ENCODE measurements at regions not wholly inside any gene's neighbourhood (a gene's known extent, or its start where the extent isn't known, plus 50 kb on each side); places are given as distances from the start of the nearest gene placed in this dataset.
A peak's percentile ranks its signal among the peaks of the same experiment; 100 is the strongest.

DNA sequence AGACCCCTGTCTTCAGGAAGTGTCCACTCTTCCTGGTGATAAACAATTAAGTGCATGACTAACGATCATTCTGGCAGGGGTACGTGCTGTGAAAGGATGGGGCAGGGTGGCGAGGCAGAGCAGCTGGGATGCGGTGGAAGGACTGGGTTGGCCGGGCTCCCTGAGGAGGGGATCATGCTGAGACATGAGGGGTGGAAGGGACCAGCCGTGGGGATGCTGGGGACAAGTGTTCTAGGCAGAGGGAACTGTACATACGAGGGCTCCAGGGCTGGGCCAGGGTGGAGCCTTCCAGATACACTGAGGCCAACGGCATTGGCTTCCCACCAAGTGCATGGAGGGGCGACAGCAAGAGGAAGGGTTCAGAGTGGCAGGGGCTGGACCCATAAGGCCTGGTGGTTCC, 65.7 kb upstream of the SIRPA start:
- FAIRE-seq (no peak), DNase-seq (ENCODE audit: low read depth, low spot score) (no peak)
- no peaks in the 10 kb centered on the region for H3K36me3 ChIP-seq (ENCODE audit: control insufficient read depth in 2 of 2, extremely low read depth in 1 of 2, insufficient read depth in 2 of 2, low read length in 2 of 2)
- no peaks in the 10 kb centered on the region for H3K9me1 ChIP-seq (ENCODE audit: control insufficient read depth, extremely low read depth, insufficient read depth, low read length)
- H3K9me3 ChIP-seq (ENCODE audit: control insufficient read depth, low read depth, low read length), result no peaks in the 10 kb centered on the region
- H4K20me1 ChIP-seq (ENCODE audit: control insufficient read depth, extremely low read depth, insufficient read depth, low read length), result no peaks in the 10 kb centered on the region
- H3K27ac ChIP-seq (ENCODE audit: control insufficient read depth, insufficient read depth, low read length), result peak overlapping the region; percentile 93
- H3K4me3 ChIP-seq (ENCODE audit: control insufficient read depth in 2 of 3, extremely low read depth in 1 of 3, insufficient read depth in 2 of 3, low read depth in 1 of 3, low read length in 3 of 3), result no peak overlapping the region
- H2AFZ ChIP-seq (ENCODE audit: control insufficient read depth, low read length), result peak overlapping the region; percentile 41
- no peaks in the 10 kb centered on the region for H3K79me2 ChIP-seq (ENCODE audit: control insufficient read depth, insufficient read depth, low read length)
- no peaks in the 10 kb centered on the region for H3K27me3 ChIP-seq (ENCODE audit: control insufficient read depth, extremely low read depth, insufficient read depth, low read length)
- dilution Hi-C loops (cut with MboI; ENCODE audit: extremely low pct_ligation_motif_present, low sequenced_read_pairs), result no loop called here
- peak overlapping the region; percentile 40 for H3K9ac ChIP-seq (ENCODE audit: control insufficient read depth, extremely low read depth, insufficient read depth, low read length)
- peak overlapping the region; percentile 24 for H3K4me2 ChIP-seq (ENCODE audit: control insufficient read depth, extremely low read depth, insufficient read depth, low read depth, low read length)
- peaks cover 48% of the 10 kb centered on the region for H3K4me1 ChIP-seq (ENCODE audit: control insufficient read depth, extremely low read depth, insufficient read depth, low read length)
- TF ChIP-seq EZH2 (IDR thresholded peaks at IDR 0.05; ENCODE audit: low read length), result no peak
- TF ChIP-seq, protein P1, sequence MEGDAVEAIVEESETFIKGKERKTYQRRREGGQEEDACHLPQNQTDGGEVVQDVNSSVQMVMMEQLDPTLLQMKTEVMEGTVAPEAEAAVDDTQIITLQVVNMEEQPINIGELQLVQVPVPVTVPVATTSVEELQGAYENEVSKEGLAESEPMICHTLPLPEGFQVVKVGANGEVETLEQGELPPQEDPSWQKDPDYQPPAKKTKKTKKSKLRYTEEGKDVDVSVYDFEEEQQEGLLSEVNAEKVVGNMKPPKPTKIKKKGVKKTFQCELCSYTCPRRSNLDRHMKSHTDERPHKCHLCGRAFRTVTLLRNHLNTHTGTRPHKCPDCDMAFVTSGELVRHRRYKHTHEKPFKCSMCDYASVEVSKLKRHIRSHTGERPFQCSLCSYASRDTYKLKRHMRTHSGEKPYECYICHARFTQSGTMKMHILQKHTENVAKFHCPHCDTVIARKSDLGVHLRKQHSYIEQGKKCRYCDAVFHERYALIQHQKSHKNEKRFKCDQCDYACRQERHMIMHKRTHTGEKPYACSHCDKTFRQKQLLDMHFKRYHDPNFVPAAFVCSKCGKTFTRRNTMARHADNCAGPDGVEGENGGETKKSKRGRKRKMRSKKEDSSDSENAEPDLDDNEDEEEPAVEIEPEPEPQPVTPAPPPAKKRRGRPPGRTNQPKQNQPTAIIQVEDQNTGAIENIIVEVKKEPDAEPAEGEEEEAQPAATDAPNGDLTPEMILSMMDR (optimal IDR thresholded peaks at IDR 0.05 in 1 of 3, IDR thresholded peaks at IDR 0.05 in 1 of 3, conservative IDR thresholded peaks at IDR 0.05 in 1 of 3; ENCODE audit: extremely low read depth in 1 of 3, insufficient read depth in 2 of 3, low read length in 3 of 3), result no peak

DNA sequence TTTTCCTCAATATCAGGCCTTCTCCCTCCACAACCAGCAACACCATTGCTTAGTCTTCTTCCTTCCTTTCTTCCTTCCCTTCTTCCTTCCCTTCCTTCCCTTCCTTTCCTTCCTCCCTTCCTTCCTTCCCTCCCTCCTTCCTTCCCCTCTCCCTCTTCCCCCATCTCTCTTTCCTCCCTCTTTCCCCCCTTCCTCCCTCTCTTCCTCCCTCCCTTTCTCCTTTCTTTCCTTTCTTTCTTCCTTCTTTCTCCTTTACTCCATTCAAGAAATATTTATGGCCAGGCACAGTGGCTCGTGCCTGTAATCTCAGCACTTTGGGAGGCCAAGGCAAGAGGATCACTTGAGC, 66.4 kb upstream of the SIRPA start:
- H3K4me2 ChIP-seq (ENCODE audit: control insufficient read depth, extremely low read depth, insufficient read depth, low read depth, low read length), result peak overlapping the region; percentile 43
- no peaks in the 10 kb centered on the region for H3K79me2 ChIP-seq (ENCODE audit: control insufficient read depth, insufficient read depth, low read length)
- dilution Hi-C loops (cut with MboI; ENCODE audit: extremely low pct_ligation_motif_present, low sequenced_read_pairs), result no loop called here
- no peaks in the 10 kb centered on the region for H3K9me1 ChIP-seq (ENCODE audit: control insufficient read depth, extremely low read depth, insufficient read depth, low read length)
- H3K9me3 ChIP-seq (ENCODE audit: control insufficient read depth, low read depth, low read length), result no peaks in the 10 kb centered on the region
- no peaks in the 10 kb centered on the region for H4K20me1 ChIP-seq (ENCODE audit: control insufficient read depth, extremely low read depth, insufficient read depth, low read length)
- no peaks in the 10 kb centered on the region for H3K36me3 ChIP-seq (ENCODE audit: control insufficient read depth in 2 of 2, extremely low read depth in 1 of 2, insufficient read depth in 2 of 2, low read length in 2 of 2)
- no peak overlapping the region for H3K4me3 ChIP-seq (ENCODE audit: control insufficient read depth in 2 of 3, extremely low read depth in 1 of 3, insufficient read depth in 2 of 3, low read depth in 1 of 3, low read length in 3 of 3)
- peak overlapping the region; percentile 89 for H2AFZ ChIP-seq (ENCODE audit: control insufficient read depth, low read length)
- peaks cover 41% of the 10 kb centered on the region for H3K4me1 ChIP-seq (ENCODE audit: control insufficient read depth, extremely low read depth, insufficient read depth, low read length)
- H3K9ac ChIP-seq (ENCODE audit: control insufficient read depth, extremely low read depth, insufficient read depth, low read length), result peak overlapping the region; percentile 70
- peak overlapping the region; percentile 93 for H3K27ac ChIP-seq (ENCODE audit: control insufficient read depth, insufficient read depth, low read length)
- no peaks in the 10 kb centered on the region for H3K27me3 ChIP-seq (ENCODE audit: control insufficient read depth, extremely low read depth, insufficient read depth, low read length)
- no peak for TF ChIP-seq EZH2 (IDR thresholded peaks at IDR 0.05; ENCODE audit: low read length)
- TF ChIP-seq, protein P1 (optimal IDR thresholded peaks at IDR 0.05 in 1 of 3, IDR thresholded peaks at IDR 0.05 in 1 of 3, conservative IDR thresholded peaks at IDR 0.05 in 1 of 3; ENCODE audit: extremely low read depth in 1 of 3, insufficient read depth in 2 of 3, low read length in 3 of 3), result no peak
- FAIRE-seq (no peak), DNase-seq (ENCODE audit: low read depth, low spot score) (no peak)
